ENCODE measurements at regions not wholly inside any gene's neighbourhood (a gene's known extent, or its start where the extent isn't known, plus 50 kb on each side); places are given as distances from the start of the nearest gene placed in this dataset.
"Not testable (repeated sequence)": the region's sequence is repeated elsewhere in the genome, so short reads cannot be mapped to it uniquely, and the experiment has no call there.

DNA sequence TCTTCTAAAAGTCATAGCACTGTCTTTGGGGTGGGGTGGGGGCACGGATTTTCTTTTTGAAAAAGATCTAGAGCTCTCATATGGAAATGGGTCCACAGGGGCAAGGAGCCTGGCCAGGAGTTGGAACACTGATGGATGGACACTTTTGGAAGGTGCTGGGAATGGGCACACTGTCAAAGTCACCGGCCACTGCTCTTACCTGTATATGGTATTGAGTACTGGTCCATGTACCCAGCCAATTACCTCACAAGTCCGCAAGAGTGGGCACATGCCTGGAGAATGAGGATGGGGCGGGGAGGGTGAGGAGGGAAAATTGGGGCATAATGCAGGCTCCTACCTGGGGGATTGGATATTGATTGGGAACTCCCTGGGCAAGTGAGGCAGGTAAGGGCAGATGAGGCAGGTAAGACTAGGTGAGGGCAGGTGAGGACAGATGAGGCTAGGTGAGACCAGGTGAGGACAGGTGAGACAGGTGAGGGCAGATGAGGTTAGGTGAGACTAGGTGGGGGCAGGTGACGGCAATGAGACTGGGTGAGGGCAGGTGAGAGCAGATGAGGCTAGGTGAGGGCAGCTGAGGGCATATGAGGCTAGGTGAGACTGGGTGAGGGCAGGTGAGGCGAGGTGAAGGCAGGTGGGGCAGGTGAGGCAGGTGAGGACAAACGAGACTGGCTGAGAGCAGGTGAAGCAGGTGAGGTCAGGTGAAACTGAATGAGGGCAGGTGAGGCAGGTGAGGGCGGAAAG is 167.9 kb downstream of the NRN1 start:
- no peak for DNase-seq (ENCODE audit: low read depth)

DNA sequence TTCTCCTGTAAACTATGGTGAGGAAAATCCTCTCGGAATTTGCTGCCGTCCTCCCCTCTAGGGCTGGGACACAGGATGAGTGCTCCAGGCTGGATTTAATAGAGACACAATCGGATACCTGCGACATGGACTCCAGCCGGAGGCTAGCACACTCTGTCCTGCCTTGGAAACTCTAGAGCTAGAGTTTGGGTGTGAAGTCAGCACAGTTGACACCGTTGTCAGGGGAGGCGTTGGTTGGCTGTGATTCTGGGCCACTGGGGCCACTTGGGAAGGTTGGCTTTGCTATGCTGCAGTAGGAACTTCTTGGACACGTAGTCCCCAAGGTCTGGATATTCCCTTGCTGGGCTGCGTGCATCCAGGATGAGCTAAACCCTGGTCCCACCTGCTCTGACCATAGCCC is 169.4 kb downstream of the NRN1 start:
- no peak for DNase-seq (ENCODE audit: low read depth)

DNA sequence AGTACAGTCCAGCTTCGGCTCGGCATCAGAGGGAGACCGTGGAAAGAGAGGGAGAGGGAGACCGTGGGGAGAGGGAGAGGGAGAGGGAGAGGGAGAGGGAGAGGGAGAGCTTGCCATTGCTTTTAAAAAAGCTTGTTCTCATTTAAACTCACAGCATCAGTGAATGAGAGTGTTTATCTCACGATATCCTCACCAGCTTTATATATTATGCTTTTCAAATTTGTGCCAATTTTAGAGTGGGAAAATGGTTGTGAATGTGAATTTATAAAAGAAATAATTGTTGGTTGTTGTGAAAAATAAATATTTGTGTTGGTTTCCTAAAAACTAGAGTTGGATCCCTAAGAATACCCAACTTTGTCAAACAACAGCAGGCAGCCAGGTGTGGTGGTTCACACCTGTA is 170.1 kb downstream of the NRN1 start:
- not testable (repeated sequence) for DNase-seq (ENCODE audit: low read depth)

DNA sequence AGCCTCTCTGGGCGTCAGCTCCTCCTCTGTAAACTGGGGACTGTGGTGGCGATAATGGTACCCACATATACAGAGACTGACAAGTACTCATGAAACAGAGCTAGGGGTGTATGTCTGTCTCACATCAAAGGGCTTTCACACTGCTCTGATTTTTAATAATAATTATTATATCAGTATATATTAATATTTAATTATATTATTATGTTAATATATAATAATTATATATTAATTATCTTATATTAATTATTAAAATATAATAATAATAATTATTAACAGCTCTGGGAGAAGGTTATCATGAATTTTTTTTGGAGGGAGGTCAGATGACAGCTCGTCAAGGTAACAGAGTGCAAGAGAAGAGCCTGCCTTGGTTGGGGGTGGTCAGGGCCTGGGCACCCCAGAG is 173.6 kb downstream of the NRN1 start:
- DNase-seq (ENCODE audit: low read depth): no peak

DNA sequence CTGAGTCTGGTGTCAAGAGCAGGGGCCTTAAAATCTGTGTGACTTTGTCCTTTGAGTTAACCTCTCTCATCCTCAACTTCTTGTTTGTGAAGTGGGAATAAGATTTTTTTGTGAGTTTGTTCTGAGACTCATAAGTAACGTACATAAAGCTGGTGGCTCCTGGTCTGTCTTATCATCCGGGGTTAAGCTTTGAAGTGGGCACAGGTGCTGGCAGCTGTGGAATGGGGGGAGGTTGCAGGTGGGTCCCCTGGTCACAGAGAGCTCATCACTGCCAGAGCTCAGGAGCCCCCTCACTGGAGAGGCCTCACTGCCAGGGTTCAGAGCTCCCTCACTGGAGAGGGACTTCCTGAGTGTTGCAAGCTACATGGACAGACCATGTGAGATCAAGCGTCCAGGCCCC is 174.1 kb downstream of the NRN1 start:
- no peak for DNase-seq (ENCODE audit: low read depth)

DNA sequence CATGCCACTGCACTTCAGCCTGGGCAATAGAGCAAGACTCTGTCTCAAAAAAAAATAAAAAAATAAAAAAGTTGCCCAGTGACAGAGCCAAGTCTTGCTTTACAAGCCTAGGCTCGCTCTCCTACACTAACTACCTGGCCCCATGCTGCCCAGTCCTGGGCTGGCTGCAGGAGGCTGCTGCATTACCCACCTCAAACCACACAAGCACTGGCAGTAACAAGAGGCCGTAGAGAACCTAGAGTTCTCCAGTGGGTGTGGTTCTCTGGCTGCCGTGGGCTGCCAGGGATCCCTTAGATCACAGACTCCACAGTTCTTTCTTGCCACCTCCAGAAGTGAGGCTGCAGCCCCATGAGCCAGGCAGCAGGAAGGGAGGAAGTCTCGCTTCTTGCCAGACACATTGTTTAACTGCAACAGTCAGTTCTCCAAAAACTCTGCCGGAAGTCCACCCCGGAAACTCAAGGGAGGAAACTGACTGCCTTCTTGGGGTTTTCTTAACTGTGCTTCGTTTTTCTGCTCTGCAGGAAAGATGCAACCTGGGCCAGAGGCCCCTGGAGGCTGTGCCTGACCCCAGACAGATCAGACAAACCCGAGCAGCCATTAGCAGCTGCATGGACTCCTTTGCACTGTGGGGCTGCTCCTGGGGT is 175.4 kb downstream of the NRN1 start:
- not testable (repeated sequence) for DNase-seq (ENCODE audit: low read depth)

DNA sequence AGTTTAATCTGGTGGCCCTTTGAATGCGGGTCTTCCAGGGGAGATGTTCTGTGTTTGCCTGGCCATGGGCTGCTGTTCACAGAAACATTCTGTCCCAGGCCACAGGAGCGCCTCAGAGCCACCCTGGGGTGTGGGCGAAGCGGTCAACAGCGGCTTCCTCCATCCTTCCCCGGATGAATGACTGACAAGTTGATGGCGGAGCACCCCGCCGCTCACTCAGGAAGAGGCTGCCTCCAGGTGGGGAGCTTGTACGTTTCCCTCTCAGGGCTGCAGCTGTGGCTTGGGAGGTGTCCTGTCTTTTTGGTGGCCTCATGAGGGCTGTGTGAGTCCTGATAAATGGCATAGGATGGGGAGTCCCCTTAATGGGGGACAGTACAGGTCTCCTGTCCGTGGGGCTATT is 178.4 kb downstream of the NRN1 start:
- no peak for DNase-seq (ENCODE audit: low read depth)

DNA sequence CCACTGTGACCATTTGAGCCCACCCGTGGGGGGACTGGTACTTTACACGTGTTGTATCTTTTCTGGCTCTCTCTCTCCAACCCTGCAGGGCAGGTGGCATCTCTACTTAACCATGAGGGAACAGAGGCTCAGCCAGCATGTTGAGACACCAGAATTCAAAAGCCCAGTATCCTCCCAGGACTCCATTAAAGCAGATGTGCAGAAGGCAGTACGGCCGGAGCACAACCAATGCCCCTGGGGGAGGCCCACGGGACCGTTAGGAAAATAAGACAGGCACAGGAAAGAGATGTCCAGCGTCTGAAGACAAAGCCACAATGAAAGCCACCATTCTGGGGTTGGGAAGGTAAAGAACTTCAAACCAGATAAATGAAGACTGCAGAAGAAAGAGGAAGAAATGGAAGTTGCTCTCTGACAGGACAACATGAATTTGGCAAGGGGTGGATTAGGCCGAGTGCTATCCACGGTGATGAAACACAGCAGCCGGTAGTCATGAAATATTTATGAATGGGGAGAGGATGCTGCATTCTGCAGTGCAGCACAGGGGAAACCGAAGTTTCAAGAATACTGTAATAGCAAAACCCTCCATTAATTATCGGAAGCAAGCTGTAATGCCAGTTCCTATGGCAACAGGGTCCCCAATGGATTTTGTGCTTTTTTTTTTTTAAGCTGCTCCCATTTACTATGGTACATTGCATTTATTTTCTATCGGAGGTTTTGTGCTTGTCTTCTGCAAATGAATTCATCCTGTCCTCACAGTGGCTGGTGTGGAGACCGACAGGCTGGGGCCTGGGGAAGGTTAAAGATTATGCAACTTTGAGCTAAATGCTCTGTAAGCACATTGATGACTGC is 179.4 kb downstream of the NRN1 start:
- DNase-seq (ENCODE audit: low read depth): peak; percentile 2

DNA sequence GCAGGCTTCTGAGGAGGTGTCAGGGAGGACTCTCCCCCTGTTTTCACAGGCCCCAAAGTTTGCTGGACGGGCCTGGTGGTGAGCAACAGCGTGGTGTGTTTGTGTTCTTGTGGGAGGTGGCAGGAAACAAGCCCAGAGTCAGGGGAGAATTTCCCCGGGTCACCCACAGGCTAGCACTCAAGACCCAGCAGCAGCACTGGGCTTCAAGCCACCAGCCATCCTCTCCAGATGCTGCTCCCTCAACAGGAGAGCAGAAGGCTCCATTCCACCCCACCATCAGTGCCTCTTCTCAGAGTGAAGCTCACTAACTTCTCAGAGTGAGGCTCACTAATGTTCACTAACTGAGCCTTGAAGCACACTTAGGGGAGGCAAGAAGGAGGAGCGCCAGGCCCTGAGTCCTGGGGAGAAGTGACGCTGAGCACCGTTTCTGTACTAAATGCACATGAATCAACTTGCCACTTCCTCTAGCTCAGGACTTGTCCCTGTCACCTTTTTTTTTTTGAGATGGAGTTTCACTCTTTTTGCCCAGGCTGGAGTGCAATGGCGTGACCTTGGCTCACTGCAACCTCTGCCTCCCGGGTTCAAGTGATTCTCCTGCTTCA is 182.2 kb downstream of the NRN1 start:
- not testable (repeated sequence) for DNase-seq (ENCODE audit: low read depth)

Measured in LHCN-M2 (cell line).